Aorta (tissue), 5 donors: ENCODE measurements at regions not wholly inside any gene's neighbourhood (a gene's known extent, or its start where the extent isn't known, plus 50 kb on each side); places are given as distances from the start of the nearest gene placed in this dataset.

ENCODE experiments used
- ATAC-seq: fragments of 200-7000 bp; cut with Tn5 transposase; one replicate; pipeline ENCODE4 v1.9.1; 2022; ENCODE audit warnings: moderate library complexity; ENCODE audit not compliant: low FRiP score
- DNase-seq, 2 donors: peaks; one replicate each; pipeline ENCODE4 v3.0.0-alpha.2; 2020
- H3K27ac ChIP-seq, 2 donors: one replicate each; pipeline ENCODE4 v1.5.1; 2013; ENCODE audit warnings: low read length in 2 of 2, mild to moderate bottlenecking in 2 of 2, moderate library complexity in 2 of 2, control low read depth in 1 of 2, inconsistent platforms in 1 of 2, low read depth in 1 of 2
- H3K27me3 ChIP-seq, 2 donors: one replicate each; pipeline ENCODE4 v1.6.1; 2013; ENCODE audit warnings: control low read depth in 1 of 2, low read length in 1 of 2, mild to moderate bottlenecking in 1 of 2, moderate library complexity in 1 of 2; ENCODE audit not compliant: insufficient read depth in 2 of 2, control insufficient read depth in 1 of 2
- H3K36me3 ChIP-seq, 2 donors: one replicate each; pipeline ENCODE4 v1.6.1; 2013; ENCODE audit warnings: control low read depth in 1 of 2, low read length in 1 of 2, mild to moderate bottlenecking in 1 of 2; ENCODE audit not compliant: insufficient read depth in 2 of 2, control insufficient read depth in 1 of 2
- H3K4me1 ChIP-seq, 2 donors: one replicate each; pipeline ENCODE4 v1.6.1; 2013; ENCODE audit warnings: low read length in 2 of 2, control low read depth in 1 of 2, mild to moderate bottlenecking in 1 of 2, moderate library complexity in 1 of 2; ENCODE audit not compliant: insufficient read depth in 2 of 2, control insufficient read depth in 1 of 2
- H3K4me3 ChIP-seq, 2 donors: one replicate each; pipeline ENCODE4 v1.5.1; 2013; ENCODE audit warnings: low read length in 2 of 2, control low read depth in 1 of 2, mild to moderate bottlenecking in 1 of 2
- H3K9me3 ChIP-seq: one replicate; pipeline ENCODE4 v1.6.1; 2013; ENCODE audit warnings: mild to moderate bottlenecking, low read length; ENCODE audit not compliant: control insufficient read depth
- WGBS, 2 donors: extraction: QIAGEN DNeasy Blood & Tissue Kit; methylation state at CpG; one replicate each; pipeline ENCODE4 v1.1.7; 2013; 5-methylcytosine and 5-hydroxymethylcytosine counted together
- intact Hi-C, 2 donors: fragments of 100-400 bp; cut with DNase I; formaldehyde crosslinking; loops; one replicate each; pipeline versions ENCODE4 v1.14.2 to v1.15.0; 2022
- donor health status: healthy with polysubstance abuse.
- donor health status: Bipolar disorder and iron deficiency.
- donor health status: DM: no; HTN: no; CAD: no.
- donor health status: DM: no; HTN: no; CAD: no.
- donor health status: DM: yes; HTN: yes; CAD: no.

DNA sequence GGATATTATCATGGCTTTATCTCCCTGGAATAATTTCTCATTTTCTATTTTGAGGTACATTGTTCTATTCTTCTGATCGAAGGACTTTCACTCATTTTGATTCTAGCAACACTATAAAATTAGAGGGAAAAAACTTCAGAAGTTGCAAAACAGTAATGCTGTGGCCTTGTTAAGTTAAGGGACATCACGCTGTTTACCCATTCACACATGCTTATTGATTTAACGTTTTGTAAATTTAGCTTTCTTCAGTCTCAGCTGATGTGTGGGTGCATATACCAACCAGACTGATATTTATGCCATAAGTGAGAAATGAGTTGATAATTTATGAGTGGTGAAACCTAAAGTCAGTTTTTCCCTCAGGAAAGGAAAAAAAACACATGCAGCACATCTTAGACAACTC, 63.5 kb upstream of the RELN start:
- 77 to 79% methylated on average over 3 of the region's 3 CpGs for WGBS, 2 donors
- Histone ChIP-seq H3K4me1 (no peaks in the 10 kb centered on the region), H3K27me3 (no peaks in the 10 kb centered on the region), H3K36me3 (no peaks in the 10 kb centered on the region), H3K9me3 (peaks cover 2% of the 10 kb centered on the region), H3K4me3 (no peak overlapping the region), H3K27ac (no peak overlapping the region)
- DNase-seq (no peak), ATAC-seq (no peak)
- intact Hi-C loops: no loop called here

DNA sequence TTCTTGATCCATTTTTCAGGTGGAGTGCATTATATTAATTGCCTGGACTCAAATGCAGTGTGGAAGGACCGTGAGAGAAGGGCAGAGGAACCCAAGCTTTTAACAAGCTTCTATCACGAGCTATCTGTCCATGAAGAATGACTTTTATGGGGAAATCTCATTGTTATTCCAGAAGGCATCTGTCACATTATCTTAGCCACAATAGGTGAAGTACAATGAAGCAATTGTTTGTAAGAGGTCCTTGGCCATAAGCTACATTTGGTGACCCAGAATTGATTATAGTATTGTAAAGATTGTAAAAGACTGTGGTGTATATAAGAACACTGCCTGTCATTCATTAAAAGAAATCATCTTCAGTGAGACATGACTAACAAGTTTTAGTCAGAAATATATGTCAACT, 58.6 kb upstream of the RELN start:
- DNase-seq (no peak), ATAC-seq (no peak)
- no peak overlapping the region for H3K27ac ChIP-seq
- no peaks in the 10 kb centered on the region for H3K36me3 ChIP-seq
- WGBS, 2 donors: 40 to 53% methylated on average over 2 of the region's 2 CpGs
- intact Hi-C loops: no loop called here
- H3K4me3 ChIP-seq: no peak overlapping the region
- no peaks in the 10 kb centered on the region for H3K27me3 ChIP-seq
- H3K9me3 ChIP-seq: no peaks in the 10 kb centered on the region
- H3K4me1 ChIP-seq: no peaks in the 10 kb centered on the region

DNA sequence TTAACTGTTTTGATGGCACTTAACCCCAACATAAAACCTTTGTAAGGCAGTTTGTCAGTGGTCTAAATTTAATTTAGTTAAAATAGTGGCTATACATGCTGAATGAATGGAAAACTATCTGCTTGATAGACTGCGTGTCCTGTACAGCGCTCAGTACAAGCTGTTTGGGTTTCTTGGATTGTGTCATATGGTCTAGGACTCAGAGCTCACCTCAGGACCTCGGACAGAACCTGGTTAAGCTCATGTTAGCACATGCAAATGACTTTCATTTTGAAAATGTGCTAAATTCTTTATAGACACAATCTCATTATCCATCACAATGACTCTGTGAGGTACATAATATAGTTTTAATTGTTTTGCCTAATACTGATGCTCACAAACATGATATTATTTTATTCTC, 55.7 kb upstream of the RELN start:
- no peaks in the 10 kb centered on the region for H3K9me3 ChIP-seq
- no peak for ATAC-seq
- no peaks in the 10 kb centered on the region for H3K27me3 ChIP-seq
- no peak overlapping the region for H3K4me3 ChIP-seq
- no peak overlapping the region for H3K27ac ChIP-seq
- no peaks in the 10 kb centered on the region for H3K36me3 ChIP-seq
- DNase-seq: no peak
- intact Hi-C loops: no loop called here
- no peaks in the 10 kb centered on the region for H3K4me1 ChIP-seq
- WGBS, 2 donors: 76 to 83% methylated on average over 3 of the region's 3 CpGs

DNA sequence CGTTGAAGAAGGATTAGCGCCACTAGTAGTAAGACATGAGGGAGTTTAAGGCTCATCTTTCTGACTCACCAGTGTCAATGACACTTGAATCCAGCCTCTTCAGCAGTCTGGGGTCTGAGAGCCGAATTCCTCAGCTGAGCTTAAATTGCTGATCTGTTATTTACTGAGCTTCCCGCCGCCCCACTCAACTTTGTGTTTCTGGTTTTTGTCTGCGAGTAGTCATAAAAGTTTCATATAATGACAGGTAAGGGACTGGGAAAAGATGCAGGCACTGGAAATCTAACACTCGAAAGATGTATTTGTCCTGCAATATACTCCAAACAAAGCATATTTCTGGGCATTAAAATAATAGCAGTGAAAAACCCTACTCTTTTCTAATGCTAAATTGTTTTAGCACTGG, 51.2 kb upstream of the RELN start:
- Histone ChIP-seq H3K4me3 (no peak overlapping the region), H3K36me3 (no peaks in the 10 kb centered on the region), H3K4me1 (no peaks in the 10 kb centered on the region), H3K27ac (no peak overlapping the region), H3K27me3 (peaks cover 0 to 2% of the 10 kb centered on the region in 2 donors), H3K9me3 (peaks cover 1% of the 10 kb centered on the region)
- intact Hi-C loops: no loop called here
- ATAC-seq (no peak), DNase-seq (no peak)
- 22 to 28% methylated on average over 7 of the region's 7 CpGs for whole genome bisulfite sequencing, 2 donors

DNA sequence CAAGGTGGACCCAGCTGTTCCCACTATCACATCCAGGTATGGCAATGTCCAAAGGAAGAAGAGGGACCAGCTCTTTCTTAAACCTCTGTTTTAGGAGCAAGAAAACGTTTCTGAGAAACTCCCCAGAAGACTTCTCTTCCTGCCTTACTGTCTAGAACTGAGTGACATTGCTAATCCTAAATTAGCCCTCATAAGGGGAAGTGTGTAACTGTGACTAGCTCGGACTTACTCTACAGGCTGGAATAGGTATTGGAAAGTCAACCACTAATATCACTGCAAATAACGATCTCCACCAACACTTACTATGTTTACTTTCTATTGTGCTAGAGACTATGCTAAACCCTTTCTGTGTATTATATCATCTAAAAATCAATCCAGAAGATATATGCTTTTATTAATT, 49.9 kb upstream of the RELN start:
- Histone ChIP-seq H3K4me3 (no peak overlapping the region), H3K4me1 (no peaks in the 10 kb centered on the region), H3K9me3 (peaks cover 6% of the 10 kb centered on the region), H3K27ac (no peak overlapping the region), H3K27me3 (peaks cover 0 to 2% of the 10 kb centered on the region in 2 donors), H3K36me3 (no peaks in the 10 kb centered on the region)
- DNase-seq: no peak
- no peak for ATAC-seq
- WGBS, 2 donors: 50 to 51% methylated on average over 3 of the region's 3 CpGs
- intact Hi-C loops: no loop called here
